GM18870 (cell line): ENCODE measurements at regions not wholly inside any gene's neighbourhood (a gene's known extent, or its start where the extent isn't known, plus 50 kb on each side); places are given as distances from the start of the nearest gene placed in this dataset.
"Not testable (repeated sequence)": the region's sequence is repeated elsewhere in the genome, so short reads cannot be mapped to it uniquely, and the experiment has no call there.

ENCODE experiments used
- ATAC-seq: cut with Tn5 transposase; IDR thresholded peaks from one replicate; pipeline ENCODE4 v1.9.1; 2021; ENCODE audit warnings: moderate library complexity; ENCODE audit not compliant: unreplicated experiment

DNA sequence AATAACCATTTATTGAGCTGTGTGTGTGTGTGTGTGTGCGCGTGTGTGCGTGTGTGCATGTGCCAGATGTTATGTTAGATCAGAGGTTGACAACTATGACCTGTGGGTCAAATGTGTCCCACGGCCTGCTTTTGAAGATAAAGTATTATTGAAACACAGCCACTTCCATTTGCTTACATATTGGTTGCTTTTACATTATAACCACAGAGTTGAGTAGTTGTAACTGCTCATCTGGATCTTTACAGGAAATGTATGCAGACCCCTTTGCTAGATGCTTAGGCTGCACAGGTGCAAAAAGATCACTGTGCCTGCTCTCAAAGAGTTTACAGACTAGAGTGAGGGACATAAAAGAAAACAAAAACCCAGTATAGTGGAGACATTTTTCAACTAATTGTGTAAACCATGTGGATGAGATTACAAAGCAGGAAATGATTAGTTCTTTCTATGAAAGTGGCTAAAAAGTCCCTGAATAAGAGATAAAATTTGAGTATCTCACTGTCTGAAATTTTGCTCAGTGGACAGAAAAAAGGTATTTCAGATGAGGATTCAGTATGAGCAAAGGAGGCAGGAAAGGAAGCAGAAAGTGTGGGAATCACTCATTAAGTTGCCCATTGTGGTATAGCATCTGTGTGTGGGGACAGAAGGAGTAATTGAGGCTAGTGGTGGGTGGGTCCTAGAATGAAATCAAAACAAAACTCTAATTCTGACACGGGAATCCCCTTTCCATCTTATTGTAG, 188.4 kb downstream of the PAH start:
- no peak for ATAC-seq

DNA sequence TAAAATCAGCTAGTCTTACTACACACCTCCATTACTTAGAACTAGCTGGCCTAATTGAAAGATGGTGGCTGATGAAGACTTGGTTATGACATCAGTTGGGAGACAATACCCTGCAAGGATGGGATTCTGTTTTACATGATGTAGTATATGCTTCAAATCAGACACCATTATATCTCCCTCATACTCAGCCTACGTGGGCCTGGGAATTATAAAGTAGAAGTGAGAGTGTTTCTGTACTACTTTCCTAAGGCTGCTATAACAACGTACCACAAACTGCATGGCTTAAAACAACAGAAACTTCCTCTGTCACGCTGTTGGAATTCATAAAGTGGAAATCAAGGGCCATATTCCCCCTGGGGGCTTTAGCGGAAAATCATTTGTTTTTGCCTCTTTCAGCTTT, 190.4 kb downstream of the PAH start:
- ATAC-seq = no peak

- ATAC-seq = no peak
Observed at GRCh38 chr12:102722147-102722546, 194.9 kb downstream of the PAH start.

DNA sequence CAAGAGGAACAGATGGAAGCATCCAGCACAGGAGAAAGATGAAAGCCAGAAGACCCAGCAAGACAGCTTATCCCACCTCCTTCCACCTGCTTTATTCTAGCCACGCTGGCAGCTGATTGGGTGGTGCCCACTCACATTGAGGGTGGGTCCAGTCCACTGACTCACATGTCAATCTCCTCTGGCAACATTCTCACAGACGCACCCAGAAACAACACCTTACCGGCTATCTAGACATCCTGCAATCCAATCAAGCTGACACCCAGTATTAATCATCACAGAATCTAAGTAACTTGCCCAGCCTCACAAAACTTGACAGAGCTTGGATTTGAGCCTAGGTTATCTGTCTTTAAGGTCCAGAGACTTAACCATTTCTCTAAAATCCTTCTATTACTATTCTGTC, 208.9 kb downstream of the PAH start:
- no peak for ATAC-seq

GRCh38 chr12:102702447-102703114, 214.5 kb downstream of the PAH start:
- no peak for ATAC-seq

GRCh38 chr12:102696045-102696444, 215.7 kb upstream of the IGF1 start:
- no peak for ATAC-seq

DNA sequence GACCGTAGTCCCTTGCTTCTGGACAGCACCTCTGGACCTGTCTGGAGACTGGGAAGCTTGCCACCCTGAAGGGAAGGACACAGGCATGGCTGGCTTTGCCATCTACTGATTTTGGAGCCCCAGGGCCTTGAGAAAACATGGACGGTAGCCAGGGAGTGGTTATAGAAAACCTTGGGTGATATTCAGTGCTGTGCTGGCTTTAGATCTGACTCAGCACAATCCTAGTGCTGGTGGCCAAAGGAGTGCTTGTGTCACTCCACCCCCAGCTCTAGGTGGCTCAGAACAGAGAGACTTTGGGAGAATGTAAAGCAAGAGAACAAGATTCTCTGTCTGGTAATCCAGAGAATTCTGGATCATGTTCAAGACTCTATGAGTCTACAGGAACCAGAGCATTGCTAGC, 214.5 kb upstream of the IGF1 start:
- ATAC-seq = no peak

- no peak for ATAC-seq
Observed at GRCh38 chr12:102691773-102692555, 211.6 kb upstream of the IGF1 start.

- no peak for ATAC-seq
Observed at GRCh38 chr12:102690253-102690652, 209.9 kb upstream of the IGF1 start.

- no peak for ATAC-seq
Observed at GRCh38 chr12:102689701-102690100, 209.3 kb upstream of the IGF1 start.

DNA sequence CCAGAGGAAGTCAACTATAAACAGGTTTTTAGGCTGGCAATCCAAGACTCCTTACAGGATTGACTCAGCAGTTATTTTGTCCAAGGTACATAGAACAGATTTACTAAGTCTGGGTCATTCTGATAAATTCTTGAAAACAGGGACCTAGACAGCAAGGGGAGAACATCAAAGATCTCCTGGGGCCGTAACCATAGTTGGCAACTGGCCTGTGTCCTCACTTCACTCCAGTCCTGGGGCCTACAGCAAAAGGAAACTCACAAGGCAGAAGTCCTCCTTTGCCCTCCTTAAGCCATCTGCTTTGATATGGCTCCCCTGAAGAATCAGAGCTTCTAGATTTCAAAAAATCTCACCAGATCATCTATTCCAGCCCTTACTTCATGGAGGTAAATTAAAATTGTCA, 207.2 kb upstream of the IGF1 start:
- no peak for ATAC-seq

GRCh38 chr12:102685841-102686240, 205.5 kb upstream of the IGF1 start:
- no peak for ATAC-seq

- no peak for ATAC-seq
Observed at GRCh38 chr12:102685172-102685571, 204.8 kb upstream of the IGF1 start.

- ATAC-seq = no peak
Observed at GRCh38 chr12:102682366-102683289, 202.3 kb upstream of the IGF1 start.

DNA sequence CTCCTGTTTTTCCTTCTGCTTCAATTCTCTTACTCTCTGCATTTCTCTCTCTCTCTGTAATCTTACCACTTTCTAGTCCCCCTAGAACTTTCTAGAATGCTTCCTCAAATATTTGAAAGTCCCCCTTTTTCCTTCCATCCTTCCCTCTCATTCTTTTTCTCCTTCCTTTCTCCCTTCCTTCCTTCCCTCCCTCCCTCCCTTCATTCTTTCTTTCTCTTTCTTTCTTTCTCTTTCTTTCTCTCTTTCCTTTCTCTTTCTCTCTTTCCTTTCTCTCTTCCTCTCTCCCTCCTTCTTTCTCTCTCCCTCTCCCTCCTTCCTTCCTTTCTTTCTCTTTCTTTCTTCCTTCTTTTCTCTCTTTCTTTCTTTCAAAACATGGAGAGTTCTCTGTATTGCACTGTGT, 201.4 kb upstream of the IGF1 start:
- ATAC-seq = no peak

DNA sequence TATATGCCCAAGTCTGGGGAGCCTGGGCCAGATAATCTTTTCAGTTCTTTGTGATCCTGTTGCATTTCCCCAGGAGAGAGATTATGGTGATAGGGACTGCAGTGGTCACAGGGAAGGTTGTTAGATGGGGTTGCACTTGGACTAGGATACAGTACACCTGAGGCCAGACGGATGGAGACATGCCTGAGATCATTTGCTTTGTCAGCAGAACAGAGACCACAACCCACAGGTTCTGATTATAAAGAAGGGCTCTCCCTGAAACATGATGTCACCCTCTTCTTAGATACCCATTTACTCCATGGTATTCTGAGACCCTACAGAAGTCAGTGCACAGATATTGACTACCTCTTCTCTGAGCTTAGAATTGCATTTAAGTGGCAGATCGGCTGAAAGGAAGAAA, 200.9 kb upstream of the IGF1 start:
- ATAC-seq = no peak

DNA sequence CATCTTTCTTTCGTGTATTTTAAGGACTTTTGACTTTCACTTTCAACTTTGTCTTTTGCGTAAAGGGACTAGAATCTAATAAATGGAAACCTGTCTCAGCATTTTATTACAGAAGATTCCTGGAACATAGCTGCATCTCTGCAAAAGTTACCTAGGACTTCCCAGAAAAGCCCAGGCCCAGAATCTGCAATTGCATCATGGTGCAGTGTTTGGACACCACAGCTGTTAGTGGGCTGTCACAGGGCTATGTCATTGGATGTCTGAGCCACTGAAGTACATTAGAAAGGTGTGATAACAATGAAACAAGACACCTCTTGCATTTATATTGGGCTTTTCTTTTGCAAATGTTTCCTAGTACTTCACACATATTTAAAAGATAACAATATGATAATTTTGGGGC, 199.9 kb upstream of the IGF1 start:
- ATAC-seq = no peak

GRCh38 chr12:102676812-102677211, 196.4 kb upstream of the IGF1 start:
- ATAC-seq = no peak

GRCh38 chr12:102675672-102676071, 195.3 kb upstream of the IGF1 start:
- no peak for ATAC-seq

GRCh38 chr12:102673606-102674005, 193.2 kb upstream of the IGF1 start:
- ATAC-seq = no peak

GRCh38 chr12:102672212-102672611, 191.8 kb upstream of the IGF1 start:
- not testable (repeated sequence) for ATAC-seq
